NB4 (cell line): ENCODE measurements at regions not wholly inside any gene's neighbourhood (a gene's known extent, or its start where the extent isn't known, plus 50 kb on each side); places are given as distances from the start of the nearest gene placed in this dataset.

Source experiments
- DNase-seq: peaks from one replicate; pipeline ENCODE4 v3.0.0; 2010; ENCODE audit warnings: low read depth
- H3K4me3 ChIP-seq: one replicate; pipeline ENCODE4 v1.5.1; 2011; ENCODE audit warnings: mild to moderate bottlenecking, low read depth, low read length, moderate library complexity
- MYC ChIP-seq: IDR thresholded peaks from 2 replicates; pipeline ENCODE4 v1.6.1; 2011; ENCODE audit warnings: low read depth, low read length
- POLR2A ChIP-seq: IDR thresholded peaks from 2 replicates; pipeline ENCODE4 v1.6.1; 2011; ENCODE audit warnings: mild to moderate bottlenecking; ENCODE audit not compliant: insufficient read length; ENCODE audit errors: extremely low read depth
- TF ChIP-seq, protein P1 (sequence below): IDR thresholded peaks from 2 replicates; pipeline ENCODE4 v1.6.1; 2011; ENCODE audit warnings: low read depth, low read length
- TF ChIP-seq, protein P2 (sequence below): IDR thresholded peaks from one replicate; pipeline ENCODE4 v1.5.1; 2012; ENCODE audit warnings: low read depth, low read length

DNA sequence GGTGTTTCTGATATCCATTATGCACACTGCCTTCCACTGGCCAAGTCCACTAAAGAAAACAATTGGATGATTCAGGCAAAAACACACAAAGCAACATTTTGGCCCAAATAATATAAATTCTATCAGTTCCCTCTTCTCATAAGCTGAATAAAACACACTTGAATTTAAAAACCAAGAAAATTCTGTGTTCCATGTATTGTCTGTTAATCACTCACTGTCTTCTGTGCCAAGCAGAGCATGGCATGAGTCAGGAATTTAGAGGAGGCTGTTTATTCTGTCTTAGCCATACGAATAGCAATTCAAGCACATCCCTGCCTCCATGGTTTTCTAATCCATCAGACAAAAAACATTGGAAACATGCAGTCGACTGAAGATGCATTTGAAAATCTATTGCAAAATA is 215.6 kb upstream of the UMPS start:
- no peak for TF ChIP-seq POLR2A
- TF ChIP-seq, protein P1, sequence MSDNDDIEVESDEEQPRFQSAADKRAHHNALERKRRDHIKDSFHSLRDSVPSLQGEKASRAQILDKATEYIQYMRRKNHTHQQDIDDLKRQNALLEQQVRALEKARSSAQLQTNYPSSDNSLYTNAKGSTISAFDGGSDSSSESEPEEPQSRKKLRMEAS = no peak
- no peak for TF ChIP-seq MYC
- TF ChIP-seq, protein P2, sequence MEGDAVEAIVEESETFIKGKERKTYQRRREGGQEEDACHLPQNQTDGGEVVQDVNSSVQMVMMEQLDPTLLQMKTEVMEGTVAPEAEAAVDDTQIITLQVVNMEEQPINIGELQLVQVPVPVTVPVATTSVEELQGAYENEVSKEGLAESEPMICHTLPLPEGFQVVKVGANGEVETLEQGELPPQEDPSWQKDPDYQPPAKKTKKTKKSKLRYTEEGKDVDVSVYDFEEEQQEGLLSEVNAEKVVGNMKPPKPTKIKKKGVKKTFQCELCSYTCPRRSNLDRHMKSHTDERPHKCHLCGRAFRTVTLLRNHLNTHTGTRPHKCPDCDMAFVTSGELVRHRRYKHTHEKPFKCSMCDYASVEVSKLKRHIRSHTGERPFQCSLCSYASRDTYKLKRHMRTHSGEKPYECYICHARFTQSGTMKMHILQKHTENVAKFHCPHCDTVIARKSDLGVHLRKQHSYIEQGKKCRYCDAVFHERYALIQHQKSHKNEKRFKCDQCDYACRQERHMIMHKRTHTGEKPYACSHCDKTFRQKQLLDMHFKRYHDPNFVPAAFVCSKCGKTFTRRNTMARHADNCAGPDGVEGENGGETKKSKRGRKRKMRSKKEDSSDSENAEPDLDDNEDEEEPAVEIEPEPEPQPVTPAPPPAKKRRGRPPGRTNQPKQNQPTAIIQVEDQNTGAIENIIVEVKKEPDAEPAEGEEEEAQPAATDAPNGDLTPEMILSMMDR = no peak
- no peak for DNase-seq

DNA sequence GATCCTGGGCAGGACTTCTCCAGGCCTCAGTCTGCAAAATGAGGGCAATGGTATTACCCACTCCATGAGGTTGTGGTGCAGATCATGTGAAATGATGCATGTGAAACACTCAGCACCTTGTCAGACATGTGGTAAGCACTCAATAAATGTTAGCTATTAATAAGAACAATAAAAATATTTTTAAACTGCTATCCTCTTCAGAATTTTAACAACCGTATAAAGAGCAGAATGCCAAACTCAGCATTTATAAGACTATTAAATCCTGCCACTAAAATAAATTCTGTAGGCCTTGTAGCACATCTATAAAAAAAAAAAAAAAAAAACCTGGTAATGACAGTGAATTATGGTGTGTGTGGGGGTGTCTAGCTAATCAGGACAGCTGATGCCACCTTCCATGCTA is 213.9 kb upstream of the UMPS start:
- DNase-seq = no peak
- no peak overlapping the region for H3K4me3 ChIP-seq
- TF ChIP-seq, protein P1 = no peak

More for the DNA sequence above, 215.6 kb upstream of the UMPS start:
- no peak overlapping the region for H3K4me3 ChIP-seq

DNA sequence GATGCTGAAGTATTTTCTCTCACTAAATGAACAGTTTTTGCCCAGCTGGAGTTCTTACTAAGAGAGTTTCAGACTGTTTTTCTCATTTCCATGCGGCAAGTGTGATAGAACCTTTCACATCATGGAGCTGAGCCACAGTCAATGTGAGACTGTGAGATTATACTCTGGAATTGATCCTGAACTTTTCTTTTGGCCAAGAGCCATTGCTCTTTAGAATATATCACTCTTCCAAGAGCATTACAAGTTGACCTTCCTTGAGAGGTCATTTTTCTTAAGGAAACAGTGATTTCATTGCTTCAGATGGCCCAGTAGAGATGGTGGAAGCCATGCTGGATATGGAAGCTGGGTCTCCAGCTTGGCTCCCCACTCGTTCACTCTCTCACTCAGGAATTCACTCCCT is 212.9 kb upstream of the UMPS start:
- TF ChIP-seq POLR2A (no peak), MYC (no peak)
- TF ChIP-seq, protein P2 = no peak
- TF ChIP-seq, protein P1 = no peak
- H3K4me3 ChIP-seq = no peak overlapping the region
- DNase-seq = no peak

DNA sequence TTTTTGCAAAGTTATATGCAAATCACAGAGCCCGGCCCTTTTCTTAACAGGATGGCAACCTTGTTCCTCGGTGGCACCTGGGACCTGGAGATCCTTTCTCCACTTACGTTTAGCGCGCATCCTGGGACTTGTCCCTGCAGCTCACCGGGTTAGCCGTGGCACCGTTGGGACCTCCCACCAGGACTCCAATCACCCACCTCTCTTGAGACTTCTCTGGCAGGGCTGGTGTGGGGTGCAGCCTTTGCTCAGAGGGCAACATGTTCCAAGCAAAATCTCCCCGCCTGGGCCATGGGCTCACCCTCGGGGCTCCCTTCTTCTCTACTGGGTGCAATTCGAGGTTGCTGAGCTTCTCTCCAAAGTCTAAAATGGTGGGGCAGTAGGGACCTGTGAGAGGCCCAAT is 211.9 kb upstream of the UMPS start:
- TF ChIP-seq, protein P1 = no peak
- TF ChIP-seq, protein P2 = no peak
- no peak for TF ChIP-seq MYC
- TF ChIP-seq POLR2A = no peak
- H3K4me3 ChIP-seq = no peak overlapping the region
- DNase-seq = no peak

DNA sequence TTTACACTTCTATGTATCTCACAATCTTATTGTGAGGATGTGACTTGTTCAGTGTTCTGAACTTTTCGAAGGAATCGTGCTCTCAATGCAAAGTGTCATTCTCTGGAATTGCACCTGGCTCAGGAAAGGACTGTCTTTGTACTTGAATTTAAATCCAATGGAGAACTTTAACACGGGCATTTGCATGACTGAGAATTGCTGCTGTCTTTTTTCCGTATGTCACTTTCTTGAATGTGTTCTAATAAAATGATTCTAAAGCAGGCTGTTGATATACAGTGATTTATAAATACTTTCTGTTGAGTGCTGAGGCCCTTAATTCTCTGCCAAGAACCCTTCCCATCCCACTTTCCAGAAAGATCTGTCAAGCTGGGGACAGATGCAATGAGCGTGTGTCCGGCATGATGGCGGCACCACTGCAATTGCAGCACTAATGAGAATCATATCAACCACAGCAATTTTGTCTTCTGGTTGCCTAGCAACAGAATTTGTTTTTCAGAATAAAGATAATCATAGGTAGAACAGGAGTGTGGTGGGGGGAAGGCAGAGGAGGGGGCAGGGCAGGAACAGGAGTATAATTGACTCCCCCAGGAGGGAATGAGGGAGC is 210.6 kb upstream of the UMPS start:
- TF ChIP-seq MYC = no peak
- TF ChIP-seq, protein P2 = no peak
- no peak for TF ChIP-seq POLR2A
- TF ChIP-seq, protein P1 = no peak
- no peak overlapping the region for H3K4me3 ChIP-seq
- DNase-seq = no peak

DNA sequence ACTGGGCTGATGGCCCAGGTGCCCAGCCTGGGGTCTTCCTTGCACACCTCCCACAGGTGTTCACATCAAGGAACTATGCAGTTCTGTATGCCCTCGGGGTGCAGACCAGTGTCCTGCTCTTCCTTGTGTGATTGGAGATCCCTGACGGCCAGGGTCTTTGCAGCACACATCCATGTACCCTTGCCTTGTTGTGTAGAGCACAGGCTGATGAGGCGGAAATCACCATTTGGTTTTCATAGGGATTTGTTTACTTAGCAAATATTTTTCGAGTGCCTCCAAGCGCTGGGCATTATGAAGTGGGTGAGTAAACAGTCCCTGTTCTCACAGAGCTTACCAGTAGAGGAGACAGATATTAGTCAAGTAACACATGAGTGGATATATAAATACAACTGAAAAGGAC is 209.3 kb upstream of the UMPS start:
- no peak overlapping the region for H3K4me3 ChIP-seq
- DNase-seq = no peak
- no peak for TF ChIP-seq MYC
- TF ChIP-seq, protein P2 = no peak
- TF ChIP-seq, protein P1 = no peak
- no peak for TF ChIP-seq POLR2A
